ENCODE measurements at regions not wholly inside any gene's neighbourhood (a gene's known extent, or its start where the extent isn't known, plus 50 kb on each side); places are given as distances from the start of the nearest gene placed in this dataset.
"Not testable (repeated sequence)": the region's sequence is repeated elsewhere in the genome, so short reads cannot be mapped to it uniquely, and the experiment has no call there.

- Mint-ChIP-seq H3K4me3 (no peak overlapping the region), H3K4me1 (no peaks in the 10 kb centered on the region), H3K27ac (no peak overlapping the region), H3K36me3 (ENCODE audit: low read depth) (no peaks in the 10 kb centered on the region), H3K27me3 (no peaks in the 10 kb centered on the region)
- DNase-seq (no peak), ATAC-seq (no peak)
- peaks cover 2% of the 10 kb centered on the region for H3K9me3 ChIP-seq (ENCODE audit: control insufficient read depth, low read length, poor library complexity, severe bottlenecking)
Measured at GRCh38 chr14:47949006-47949405, 273.6 kb upstream of the MDGA2 start.

GRCh38 chr14:47935332-47935731, 259.9 kb upstream of the MDGA2 start:
- H3K36me3 Mint-ChIP-seq (ENCODE audit: low read depth): no peaks in the 10 kb centered on the region
- ATAC-seq (no peak), DNase-seq (no peak)
- H3K27ac Mint-ChIP-seq: no peak overlapping the region
- H3K9me3 ChIP-seq (ENCODE audit: control insufficient read depth, low read length, poor library complexity, severe bottlenecking): peaks cover 3% of the 10 kb centered on the region
- H3K4me1 Mint-ChIP-seq: no peaks in the 10 kb centered on the region
- no peaks in the 10 kb centered on the region for H3K27me3 Mint-ChIP-seq
- H3K4me3 Mint-ChIP-seq: no peak overlapping the region

- no peak overlapping the region for H3K27ac Mint-ChIP-seq
- no peak for DNase-seq
- H3K9me3 ChIP-seq (ENCODE audit: control insufficient read depth, low read length, poor library complexity, severe bottlenecking): no peaks in the 10 kb centered on the region
- no peak for ATAC-seq
- no peaks in the 10 kb centered on the region for H3K4me1 Mint-ChIP-seq
- no peak overlapping the region for H3K4me3 Mint-ChIP-seq
- H3K27me3 Mint-ChIP-seq: no peaks in the 10 kb centered on the region
- H3K36me3 Mint-ChIP-seq (ENCODE audit: low read depth): no peaks in the 10 kb centered on the region
Measured at GRCh38 chr14:47929334-47929733, 253.9 kb upstream of the MDGA2 start.

- no peaks in the 10 kb centered on the region for H3K36me3 Mint-ChIP-seq (ENCODE audit: low read depth)
Measured at GRCh38 chr14:47921133-47921532, 245.7 kb upstream of the MDGA2 start.

GRCh38 chr14:47919997-47920396, 244.6 kb upstream of the MDGA2 start:
- ATAC-seq (no peak), DNase-seq (no peak)
- Mint-ChIP-seq H3K4me3 (no peak overlapping the region), H3K36me3 (ENCODE audit: low read depth) (no peaks in the 10 kb centered on the region), H3K27ac (no peak overlapping the region), H3K4me1 (no peaks in the 10 kb centered on the region), H3K27me3 (no peaks in the 10 kb centered on the region)
- no peaks in the 10 kb centered on the region for H3K9me3 ChIP-seq (ENCODE audit: control insufficient read depth, low read length, poor library complexity, severe bottlenecking)

More at GRCh38 chr14:47921133-47921532, 245.7 kb upstream of the MDGA2 start:
- H3K27ac Mint-ChIP-seq: no peak overlapping the region
- H3K9me3 ChIP-seq (ENCODE audit: control insufficient read depth, low read length, poor library complexity, severe bottlenecking): no peaks in the 10 kb centered on the region
- no peak overlapping the region for H3K4me3 Mint-ChIP-seq
- H3K4me1 Mint-ChIP-seq: no peaks in the 10 kb centered on the region
- H3K27me3 Mint-ChIP-seq: no peaks in the 10 kb centered on the region
- DNase-seq (no peak), ATAC-seq (no peak)

GRCh38 chr14:47919334-47919846, 244.0 kb upstream of the MDGA2 start:
- H3K9me3 ChIP-seq (ENCODE audit: control insufficient read depth, low read length, poor library complexity, severe bottlenecking): no peaks in the 10 kb centered on the region
- no peak for DNase-seq
- ATAC-seq: no peak
- no peaks in the 10 kb centered on the region for H3K36me3 Mint-ChIP-seq (ENCODE audit: low read depth)
- H3K27ac Mint-ChIP-seq: no peak overlapping the region
- no peaks in the 10 kb centered on the region for H3K27me3 Mint-ChIP-seq
- no peaks in the 10 kb centered on the region for H3K4me1 Mint-ChIP-seq
- H3K4me3 Mint-ChIP-seq: no peak overlapping the region

- no peaks in the 10 kb centered on the region for H3K27me3 Mint-ChIP-seq
- H3K36me3 Mint-ChIP-seq (ENCODE audit: low read depth): no peaks in the 10 kb centered on the region
- no peak overlapping the region for H3K4me3 Mint-ChIP-seq
- ATAC-seq (no peak), DNase-seq (no peak)
- H3K4me1 Mint-ChIP-seq: no peaks in the 10 kb centered on the region
- H3K9me3 ChIP-seq (ENCODE audit: control insufficient read depth, low read length, poor library complexity, severe bottlenecking): no peaks in the 10 kb centered on the region
- H3K27ac Mint-ChIP-seq: no peak overlapping the region
Measured at GRCh38 chr14:47917344-47917954, 242.0 kb upstream of the MDGA2 start.

GRCh38 chr14:47901141-47901540, 225.7 kb upstream of the MDGA2 start:
- not testable (repeated sequence) for H3K9me3 ChIP-seq (ENCODE audit: control insufficient read depth, low read length, poor library complexity, severe bottlenecking); H3K4me3 Mint-ChIP-seq; H3K27me3 Mint-ChIP-seq; H3K36me3 Mint-ChIP-seq (ENCODE audit: low read depth); H3K27ac Mint-ChIP-seq; ATAC-seq; DNase-seq; H3K4me1 Mint-ChIP-seq

GRCh38 chr14:47899685-47900084, 224.3 kb upstream of the MDGA2 start:
- Mint-ChIP-seq H3K36me3 (ENCODE audit: low read depth) (no peaks in the 10 kb centered on the region), H3K4me3 (no peak overlapping the region), H3K27me3 (no peaks in the 10 kb centered on the region), H3K27ac (no peak overlapping the region), H3K4me1 (no peaks in the 10 kb centered on the region)
- ATAC-seq (no peak), DNase-seq (no peak)
- H3K9me3 ChIP-seq (ENCODE audit: control insufficient read depth, low read length, poor library complexity, severe bottlenecking): peaks cover 4% of the 10 kb centered on the region

- Mint-ChIP-seq H3K4me1 (no peaks in the 10 kb centered on the region), H3K27me3 (no peaks in the 10 kb centered on the region), H3K36me3 (ENCODE audit: low read depth) (no peaks in the 10 kb centered on the region), H3K27ac (no peak overlapping the region), H3K4me3 (no peak overlapping the region)
- no peaks in the 10 kb centered on the region for H3K9me3 ChIP-seq (ENCODE audit: control insufficient read depth, low read length, poor library complexity, severe bottlenecking)
- DNase-seq (no peak), ATAC-seq (no peak)
Measured at GRCh38 chr14:47874350-47874749, 198.9 kb upstream of the MDGA2 start.

- no peaks in the 10 kb centered on the region for H3K4me1 Mint-ChIP-seq
- no peaks in the 10 kb centered on the region for H3K27me3 Mint-ChIP-seq
- DNase-seq (no peak), ATAC-seq (no peak)
- H3K4me3 Mint-ChIP-seq: no peak overlapping the region
- H3K27ac Mint-ChIP-seq: no peak overlapping the region
- H3K36me3 Mint-ChIP-seq (ENCODE audit: low read depth): no peaks in the 10 kb centered on the region
- no peaks in the 10 kb centered on the region for H3K9me3 ChIP-seq (ENCODE audit: control insufficient read depth, low read length, poor library complexity, severe bottlenecking)
Measured at GRCh38 chr14:47872588-47872987, 197.2 kb upstream of the MDGA2 start.

- Mint-ChIP-seq H3K27ac (no peak overlapping the region), H3K4me3 (no peak overlapping the region), H3K36me3 (ENCODE audit: low read depth) (no peaks in the 10 kb centered on the region), H3K4me1 (no peaks in the 10 kb centered on the region), H3K27me3 (no peaks in the 10 kb centered on the region)
- no peaks in the 10 kb centered on the region for H3K9me3 ChIP-seq (ENCODE audit: control insufficient read depth, low read length, poor library complexity, severe bottlenecking)
- no peak for DNase-seq
- no peak for ATAC-seq
Measured at GRCh38 chr14:47863441-47863840, 188.0 kb upstream of the MDGA2 start.

GRCh38 chr14:47857646-47858045, 182.2 kb upstream of the MDGA2 start:
- no peak overlapping the region for H3K4me3 Mint-ChIP-seq
- H3K36me3 Mint-ChIP-seq (ENCODE audit: low read depth): no peaks in the 10 kb centered on the region
- no peaks in the 10 kb centered on the region for H3K4me1 Mint-ChIP-seq
- DNase-seq: no peak
- no peaks in the 10 kb centered on the region for H3K9me3 ChIP-seq (ENCODE audit: control insufficient read depth, low read length, poor library complexity, severe bottlenecking)
- H3K27me3 Mint-ChIP-seq: no peaks in the 10 kb centered on the region
- no peak overlapping the region for H3K27ac Mint-ChIP-seq
- ATAC-seq: no peak

- no peaks in the 10 kb centered on the region for H3K9me3 ChIP-seq (ENCODE audit: control insufficient read depth, low read length, poor library complexity, severe bottlenecking)
- Mint-ChIP-seq H3K4me1 (no peaks in the 10 kb centered on the region), H3K27me3 (no peaks in the 10 kb centered on the region), H3K4me3 (no peak overlapping the region), H3K27ac (no peak overlapping the region), H3K36me3 (ENCODE audit: low read depth) (no peaks in the 10 kb centered on the region)
- no peak for ATAC-seq
- no peak for DNase-seq
Measured at GRCh38 chr14:47852278-47852677, 176.9 kb upstream of the MDGA2 start.

All from T-helper 17 cell (primary cell).